Fibroblast of skin of right biceps (primary cell): ENCODE measurements at regions not wholly inside any gene's neighbourhood (a gene's known extent, or its start where the extent isn't known, plus 50 kb on each side); places are given as distances from the start of the nearest gene placed in this dataset.
"Not testable (repeated sequence)": the region's sequence is repeated elsewhere in the genome, so short reads cannot be mapped to it uniquely, and the experiment has no call there.

Source experiments
- DNase-seq: peaks from one replicate; pipeline ENCODE4 v3.0.0-alpha.2; 2013

GRCh38 chr12:126212824-126213223 lies 1147.6 kb downstream of the AACS start:
- no peak for DNase-seq

GRCh38 chr12:126218697-126219096 lies 1153.5 kb downstream of the AACS start:
- no peak for DNase-seq

- no peak for DNase-seq
Measured at GRCh38 chr12:126219139-126219538, 1153.9 kb downstream of the AACS start.

GRCh38 chr12:126219654-126220279 lies 1154.5 kb downstream of the AACS start:
- DNase-seq, result peak; percentile 0

GRCh38 chr12:126224032-126224431 lies 1158.8 kb downstream of the AACS start:
- no peak for DNase-seq

GRCh38 chr12:126228936-126229335 lies 1163.7 kb downstream of the AACS start:
- DNase-seq, result no peak

GRCh38 chr12:126232711-126233110 lies 1167.5 kb downstream of the AACS start:
- DNase-seq, result no peak

GRCh38 chr12:126233625-126234024 lies 1168.4 kb downstream of the AACS start:
- no peak for DNase-seq

GRCh38 chr12:126243814-126244440 lies 1178.7 kb downstream of the AACS start:
- no peak for DNase-seq

GRCh38 chr12:126247936-126248335 lies 1182.7 kb downstream of the AACS start:
- DNase-seq, result no peak

- DNase-seq, result no peak
Measured at GRCh38 chr12:126248871-126249403, 1183.7 kb downstream of the AACS start.

GRCh38 chr12:126258190-126258589 lies 1193.0 kb downstream of the AACS start:
- DNase-seq, result no peak

- no peak for DNase-seq
Measured at GRCh38 chr12:126262829-126263228, 1197.6 kb downstream of the AACS start.

GRCh38 chr12:126268222-126268621 lies 1203.0 kb downstream of the AACS start:
- no peak for DNase-seq

GRCh38 chr12:126271159-126271558 lies 1205.9 kb downstream of the AACS start:
- no peak for DNase-seq

GRCh38 chr12:126282691-126283090 lies 1217.5 kb downstream of the AACS start:
- DNase-seq, result no peak

GRCh38 chr12:126286203-126286602 lies 1221.0 kb downstream of the AACS start:
- no peak for DNase-seq

- DNase-seq, result no peak
Measured at GRCh38 chr12:126290456-126290855, 1225.2 kb downstream of the AACS start.

GRCh38 chr12:126291987-126292386 lies 1226.8 kb downstream of the AACS start:
- not testable (repeated sequence) for DNase-seq

- no peak for DNase-seq
Measured at GRCh38 chr12:126295652-126296051, 1230.4 kb downstream of the AACS start.

- DNase-seq, result no peak
Measured at GRCh38 chr12:126309278-126309677, 1244.0 kb downstream of the AACS start.

- DNase-seq, result no peak
Measured at GRCh38 chr12:126312457-126312856, 1247.2 kb downstream of the AACS start.

GRCh38 chr12:126316411-126316810 lies 1251.2 kb downstream of the AACS start:
- DNase-seq, result no peak

- peak; percentile 81 for DNase-seq
Measured at GRCh38 chr12:126337556-126338441, 1272.6 kb downstream of the AACS start.
